DMS153 treated with DMSO at 0.1 percent for 48 hours (cell line): ENCODE measurements at regions not wholly inside any gene's neighbourhood (a gene's known extent, or its start where the extent isn't known, plus 50 kb on each side); places are given as distances from the start of the nearest gene placed in this dataset.
"Not testable (repeated sequence)": the region's sequence is repeated elsewhere in the genome, so short reads cannot be mapped to it uniquely, and the experiment has no call there.

ENCODE experiments used
- DNase-seq: peaks from one replicate; lab custom pipeline; 2025; ENCODE audit not compliant: unreplicated experiment; lab: John Stamatoyannopoulos, UW

GRCh38 chr3:137295336-137295735 lies 337.6 kb downstream of the IL20RB start:
- DNase-seq, result no peak

GRCh38 chr3:137296116-137296515 lies 338.3 kb downstream of the IL20RB start:
- no peak for DNase-seq

GRCh38 chr3:137297770-137298169 lies 340.0 kb downstream of the IL20RB start:
- DNase-seq, result no peak

GRCh38 chr3:137300703-137301102 lies 342.9 kb downstream of the IL20RB start:
- no peak for DNase-seq

- no peak for DNase-seq
Measured at GRCh38 chr3:137304313-137305056, 346.7 kb downstream of the IL20RB start.

GRCh38 chr3:137324114-137324513 lies 366.3 kb downstream of the IL20RB start:
- no peak for DNase-seq

DNA sequence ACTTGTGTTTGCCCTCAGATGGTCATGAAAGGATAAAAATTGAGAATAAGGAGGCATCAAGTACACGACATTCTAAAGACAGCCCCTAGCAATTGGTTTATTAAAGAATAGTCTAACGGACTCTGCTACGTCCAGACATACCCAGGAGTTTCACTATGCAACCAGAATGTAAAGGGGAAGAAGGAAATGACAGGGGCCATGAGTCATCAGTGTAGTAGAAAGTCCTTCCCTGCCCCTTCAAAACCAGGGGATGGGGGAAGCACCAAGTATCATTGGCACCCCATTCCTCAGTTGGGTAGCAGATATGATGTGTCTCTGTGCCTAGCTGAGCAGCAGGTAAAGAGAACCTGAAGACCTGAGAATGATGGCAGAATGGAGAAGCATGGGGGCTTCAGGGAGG lies 367.4 kb downstream of the IL20RB start:
- no peak for DNase-seq

DNA sequence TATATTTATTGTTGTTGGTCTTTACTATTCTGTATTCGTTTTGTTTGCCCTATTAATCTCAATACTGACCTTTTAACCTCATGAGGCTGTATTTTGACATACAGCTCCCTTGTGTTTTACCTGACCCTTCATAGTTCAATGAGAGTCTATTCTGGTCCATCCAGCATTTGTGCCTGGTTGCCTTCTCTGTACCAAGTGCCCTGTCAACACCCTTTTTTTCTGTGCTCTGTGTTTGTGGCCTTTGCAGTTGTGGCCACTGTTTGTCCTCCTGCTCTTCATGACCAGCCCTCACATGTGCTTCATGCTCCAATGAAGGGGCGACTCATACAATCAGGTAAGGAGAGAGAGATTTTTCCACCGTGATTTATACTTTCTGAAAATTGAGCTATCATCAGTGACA lies 368.2 kb downstream of the IL20RB start:
- DNase-seq, result no peak

- no peak for DNase-seq
Measured at GRCh38 chr3:137329594-137329993, 371.8 kb downstream of the IL20RB start.

GRCh38 chr3:137330246-137330645 lies 372.5 kb downstream of the IL20RB start:
- DNase-seq, result no peak

DNA sequence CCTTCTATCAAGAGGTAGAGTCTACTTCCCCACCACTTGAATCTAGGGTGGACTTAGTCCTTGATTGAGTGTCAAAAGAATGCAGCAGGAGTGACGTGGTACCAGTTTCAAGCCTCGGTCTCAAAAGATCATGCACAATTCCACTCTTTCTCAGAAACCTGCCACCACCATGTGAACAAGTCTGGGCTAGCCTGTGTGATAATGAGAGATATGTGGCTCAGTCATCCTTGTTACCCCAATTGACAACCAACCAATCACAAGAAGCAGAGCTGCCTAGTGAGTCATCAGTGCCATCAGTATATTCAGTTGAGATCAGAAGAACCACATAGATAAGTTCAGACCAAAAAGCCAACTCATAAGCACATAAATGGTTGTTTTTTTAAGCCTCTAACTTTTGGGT lies 374.5 kb downstream of the IL20RB start:
- no peak for DNase-seq

DNA sequence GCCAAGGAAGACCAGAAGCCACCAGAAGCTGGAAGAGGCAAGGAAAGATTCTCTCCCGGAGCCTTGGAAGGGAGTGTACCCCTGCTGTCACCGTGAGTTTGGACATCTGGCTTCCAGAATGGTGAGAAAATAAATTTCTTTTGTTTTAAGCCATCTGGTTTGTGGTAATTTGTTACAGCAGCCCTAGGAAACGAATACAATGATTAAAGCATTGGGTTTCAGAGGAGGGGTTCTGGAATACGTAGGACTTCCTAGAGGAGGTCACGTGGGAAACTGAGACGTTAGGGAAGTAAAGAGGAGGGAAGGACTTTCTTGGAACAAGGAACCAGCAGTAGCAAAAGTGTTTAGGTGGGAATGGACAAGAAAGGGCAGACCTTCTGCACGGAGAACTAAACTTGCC lies 377.7 kb downstream of the IL20RB start:
- DNase-seq, result no peak

- not testable (repeated sequence) for DNase-seq
Measured at GRCh38 chr3:137338400-137338799, 380.6 kb downstream of the IL20RB start.

DNA sequence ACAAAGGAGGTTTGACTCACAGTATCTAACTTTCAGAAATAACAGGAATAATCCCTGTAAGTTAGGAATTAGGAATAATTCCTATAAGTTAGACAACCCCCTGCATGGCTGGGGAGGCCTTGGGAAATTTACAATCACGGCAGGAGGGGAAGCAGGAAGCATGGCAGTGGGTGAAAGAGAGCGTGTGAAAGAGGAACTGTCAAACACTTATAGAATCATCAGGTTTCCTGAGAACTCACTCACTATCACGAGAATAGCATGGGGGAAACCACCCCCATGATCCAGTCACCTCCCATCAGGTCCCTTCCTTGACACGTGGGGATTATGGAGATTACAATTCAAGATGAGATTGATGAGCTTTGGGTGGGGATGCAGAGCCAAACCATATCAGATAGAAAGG lies 385.5 kb downstream of the IL20RB start:
- DNase-seq, result no peak

DNA sequence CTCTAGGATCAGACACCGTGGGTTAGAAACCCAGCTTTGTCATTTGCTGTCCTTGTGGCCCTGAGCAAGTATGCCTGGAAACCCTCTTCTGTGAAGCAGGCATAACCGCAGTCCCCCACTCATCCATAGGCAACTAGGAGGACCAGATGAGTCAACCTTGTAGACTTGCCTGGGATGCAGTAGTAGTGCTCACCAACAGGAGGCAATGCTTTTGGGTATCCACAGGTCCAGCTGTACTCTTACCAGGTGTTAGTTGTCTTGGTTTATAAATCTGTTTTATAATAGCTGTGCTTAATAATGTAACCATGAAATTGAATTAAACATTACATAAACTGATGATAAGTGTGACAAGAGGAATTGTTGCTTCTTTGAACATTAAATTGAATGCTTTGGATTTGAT lies 389.3 kb downstream of the IL20RB start:
- DNase-seq, result no peak

DNA sequence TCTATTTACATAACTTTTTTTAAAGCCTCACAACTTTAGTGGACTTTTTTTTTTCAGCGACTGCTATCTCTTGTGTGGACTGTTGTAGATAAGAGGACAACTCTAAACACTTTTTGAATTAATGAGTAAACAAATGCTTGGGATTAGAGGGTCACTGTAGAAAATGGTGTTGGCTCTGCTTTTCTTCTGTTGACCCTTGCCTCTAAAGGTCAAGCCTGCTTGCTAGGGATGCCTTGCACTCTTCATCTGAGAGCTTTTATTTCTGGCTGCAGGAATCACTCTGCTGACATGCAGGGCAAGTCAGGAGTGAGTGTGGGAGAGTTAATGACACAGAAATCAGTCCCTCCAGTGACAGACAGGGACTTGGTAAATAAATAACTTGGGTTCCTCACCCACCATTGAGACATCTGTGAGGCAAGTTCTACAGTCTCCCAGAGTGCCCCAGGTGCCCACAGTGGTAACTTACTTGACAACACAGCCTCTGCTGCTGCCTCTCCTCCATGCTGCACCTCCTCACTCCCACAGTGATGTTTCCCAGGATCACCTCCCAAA lies 390.1 kb downstream of the IL20RB start:
- DNase-seq, result no peak

DNA sequence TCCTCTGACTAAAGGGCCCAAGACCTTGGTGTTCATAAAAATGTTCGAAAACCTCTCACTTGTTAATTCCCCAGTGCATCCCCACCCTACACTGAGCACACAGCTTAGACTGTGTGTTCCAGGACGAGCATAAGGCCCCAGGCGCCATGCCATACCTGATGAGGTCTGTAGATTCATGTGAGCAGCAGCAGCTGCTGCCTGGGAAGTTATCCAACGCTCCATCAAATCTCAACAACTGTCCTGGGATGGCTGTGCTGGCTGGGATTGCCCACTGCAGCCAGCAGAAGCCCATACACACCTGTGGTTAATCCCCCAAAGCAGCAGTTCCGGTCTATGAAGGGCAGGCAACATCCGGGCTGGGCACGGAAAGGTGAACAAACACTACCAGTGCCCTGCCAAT lies 391.2 kb downstream of the IL20RB start:
- DNase-seq, result no peak

- no peak for DNase-seq
Measured at GRCh38 chr3:137349557-137350348, 392.0 kb downstream of the IL20RB start.

DNA sequence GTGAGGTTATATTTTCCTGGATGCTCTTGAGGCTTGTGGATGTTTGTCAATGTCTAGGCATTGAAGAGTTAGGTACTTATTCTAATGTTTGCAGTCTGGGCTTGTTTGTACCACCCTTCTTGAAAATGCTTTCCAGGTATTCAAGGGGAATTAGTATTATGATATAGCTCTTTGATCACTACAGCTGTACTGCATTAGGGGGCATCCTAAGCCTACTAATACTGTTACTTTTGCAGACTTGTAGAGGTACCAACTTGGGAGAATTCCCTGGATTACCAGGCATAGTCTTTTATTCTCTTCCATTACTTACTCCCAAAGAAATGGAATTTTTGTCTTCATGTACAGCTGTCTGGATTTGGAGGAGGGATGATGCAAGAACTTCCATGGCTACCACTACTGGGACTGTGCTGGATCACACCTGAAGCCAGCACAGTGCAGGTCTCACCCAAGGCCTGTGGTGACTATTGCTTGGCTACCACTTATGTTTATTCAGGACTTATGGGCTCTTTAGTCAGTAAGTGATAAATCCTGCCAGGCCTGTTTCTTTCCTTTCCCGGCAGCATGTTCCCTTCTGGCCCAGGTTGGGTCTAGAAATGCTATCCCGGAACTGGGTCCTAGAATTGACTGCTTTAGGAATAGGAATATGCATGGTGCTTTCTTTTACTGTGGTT lies 402.9 kb downstream of the IL20RB start:
- DNase-seq, result no peak

DNA sequence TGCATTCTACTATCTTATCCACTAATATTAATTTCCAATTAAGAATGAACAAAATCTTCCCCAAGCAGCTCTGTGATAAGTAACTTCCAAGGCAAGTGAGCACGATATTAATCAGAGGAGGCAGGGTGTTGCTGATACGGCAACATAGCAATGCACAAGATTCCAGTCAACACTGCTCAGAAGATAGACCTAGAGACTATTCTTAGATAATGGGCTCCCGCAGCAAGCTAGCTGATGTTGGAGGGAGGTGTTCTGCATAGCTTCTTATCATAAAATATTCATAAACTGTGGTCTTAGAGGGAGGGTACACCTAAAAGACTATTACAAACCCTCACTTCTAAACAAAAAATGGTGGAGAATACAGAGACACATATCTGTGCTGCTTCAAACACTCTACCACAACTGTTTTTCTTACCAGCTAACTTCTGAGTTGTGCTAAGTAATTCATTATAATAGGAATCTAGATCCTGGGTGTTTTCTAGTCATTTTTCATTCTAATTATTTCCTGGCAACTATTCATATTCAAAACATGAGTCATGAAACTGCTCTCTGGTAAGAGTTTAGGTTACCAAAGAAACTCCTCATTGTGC lies 382.0 kb upstream of the SOX14 start:
- DNase-seq, result no peak

DNA sequence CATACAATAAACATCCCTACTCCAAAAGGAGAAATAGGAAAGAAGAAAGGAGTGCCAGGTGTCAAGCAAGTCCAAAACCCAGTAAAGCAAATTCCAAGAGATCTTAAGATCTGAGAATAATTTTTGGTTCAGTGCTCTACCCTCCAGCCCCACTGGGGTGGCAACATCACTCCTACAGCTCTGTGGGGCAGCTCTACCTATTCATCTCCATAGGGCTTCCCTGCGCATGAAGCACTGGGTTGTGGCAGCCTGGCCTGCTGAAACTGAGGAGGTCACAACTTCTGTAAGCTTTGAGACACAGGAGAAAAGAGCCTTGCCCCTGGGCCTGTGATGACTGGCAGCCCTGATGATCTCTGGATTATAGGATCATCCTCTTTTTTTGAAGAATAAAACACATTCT lies 378.2 kb upstream of the SOX14 start:
- no peak for DNase-seq
